ACC112 (cell line): ENCODE measurements at regions not wholly inside any gene's neighbourhood (a gene's known extent, or its start where the extent isn't known, plus 50 kb on each side); places are given as distances from the start of the nearest gene placed in this dataset.

Experiments used
- H2AFZ ChIP-seq: fragments of 200-600 bp; sonication (generic); one replicate; pipeline ENCODE4 v1.6.0; 2017; ENCODE audit warnings: antibody characterized with exemption, low read length; ENCODE audit not compliant: unreplicated experiment
- H3K27ac ChIP-seq: fragments of 200-600 bp; sonication (generic); 2 replicates; pipeline ENCODE4 v1.5.1; 2014; ENCODE audit warnings: low read depth, mild to moderate bottlenecking, antibody characterized with exemption, low read length, moderate library complexity
- H3K27me3 ChIP-seq: fragments of 200-600 bp; sonication (generic); 2 replicates; pipeline ENCODE4 v1.6.1; 2014; ENCODE audit warnings: mild to moderate bottlenecking, antibody characterized with exemption, low read length, moderate library complexity, mixed read lengths; ENCODE audit not compliant: insufficient read depth
- H3K36me3 ChIP-seq: fragments of 200-600 bp; sonication (generic); 2 replicates; pipeline ENCODE4 v1.6.1; 2016; ENCODE audit warnings: mild to moderate bottlenecking, antibody characterized with exemption, low read length, moderate library complexity, mixed read lengths; ENCODE audit not compliant: insufficient read depth
- H3K4me1 ChIP-seq: fragments of 200-600 bp; sonication (generic); one replicate; pipeline ENCODE4 v1.6.1; 2016; ENCODE audit warnings: low read length, mixed read lengths; ENCODE audit not compliant: insufficient read depth, unreplicated experiment, control insufficient read depth
- H3K4me3 ChIP-seq: fragments of 200-600 bp; sonication (generic); 2 replicates; pipeline ENCODE4 v1.5.1; 2014; ENCODE audit warnings: mild to moderate bottlenecking, low read depth, low read length
- H3K79me2 ChIP-seq: fragments of 200-600 bp; sonication (generic); one replicate; pipeline ENCODE4 v1.6.0; 2016; ENCODE audit warnings: low read length; ENCODE audit not compliant: control insufficient read depth, unreplicated experiment, insufficient read depth

DNA sequence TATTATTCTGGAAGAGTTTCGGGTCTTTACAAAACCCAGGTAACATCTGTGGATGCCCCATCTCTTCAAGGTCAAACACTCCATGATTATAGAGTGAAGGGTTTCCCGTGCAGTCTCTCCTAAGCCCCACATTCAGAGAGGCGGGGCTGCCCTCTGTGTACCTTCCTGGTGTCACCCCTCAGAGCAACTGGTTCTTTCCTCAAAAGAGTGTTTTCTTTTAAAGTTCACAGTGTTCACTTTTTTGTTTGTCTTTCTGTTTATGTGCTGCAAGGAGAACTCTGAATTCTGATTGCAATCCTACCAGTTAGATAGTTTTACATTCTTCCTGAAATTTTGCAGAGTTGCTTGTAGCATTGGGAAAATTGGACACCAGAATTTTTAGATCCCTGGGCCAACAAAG is 190.2 kb downstream of the ADAMTS15 start:
- H3K4me3 ChIP-seq: no peak overlapping the region
- no peaks in the 10 kb centered on the region for H3K79me2 ChIP-seq
- H2AFZ ChIP-seq: no peak overlapping the region
- no peaks in the 10 kb centered on the region for H3K27me3 ChIP-seq
- no peaks in the 10 kb centered on the region for H3K36me3 ChIP-seq
- peaks cover 42% of the 10 kb centered on the region for H3K4me1 ChIP-seq
- no peak overlapping the region for H3K27ac ChIP-seq

- H3K79me2 ChIP-seq: no peaks in the 10 kb centered on the region
- no peak overlapping the region for H2AFZ ChIP-seq
Measured at GRCh38 chr11:130639369-130639768, 190.9 kb downstream of the ADAMTS15 start.

DNA sequence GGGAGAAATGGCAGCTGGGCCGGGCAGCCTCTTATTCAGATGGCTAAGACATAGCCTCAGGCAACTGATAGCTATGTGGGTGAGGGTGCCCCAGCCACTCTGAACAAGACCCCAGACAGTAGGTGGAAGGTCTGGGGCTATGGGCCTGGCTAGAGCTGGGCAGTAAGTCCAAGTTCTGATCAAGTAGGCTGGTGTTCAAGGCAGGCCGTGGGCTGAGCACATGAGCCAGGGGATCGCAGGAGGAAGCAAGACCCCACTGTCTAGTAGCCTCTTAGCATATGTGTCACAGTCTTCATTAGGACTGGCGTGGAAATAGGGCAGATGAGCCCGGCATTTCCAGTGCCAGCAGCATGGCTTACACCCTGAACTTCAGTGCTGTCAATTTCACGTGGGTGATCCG is 192.1 kb downstream of the ADAMTS15 start:
- no peak overlapping the region for H2AFZ ChIP-seq
- no peaks in the 10 kb centered on the region for H3K79me2 ChIP-seq
- peaks cover 34% of the 10 kb centered on the region for H3K4me1 ChIP-seq

More at GRCh38 chr11:130639369-130639768, 190.9 kb downstream of the ADAMTS15 start:
- H3K27me3 ChIP-seq: no peaks in the 10 kb centered on the region
- no peaks in the 10 kb centered on the region for H3K36me3 ChIP-seq
- no peak overlapping the region for H3K4me3 ChIP-seq
- no peak overlapping the region for H3K27ac ChIP-seq
- H3K4me1 ChIP-seq: peaks cover 37% of the 10 kb centered on the region

GRCh38 chr11:130641876-130642275 is 193.4 kb downstream of the ADAMTS15 start:
- Histone ChIP-seq H3K27me3 (no peaks in the 10 kb centered on the region), H3K36me3 (no peaks in the 10 kb centered on the region), H3K27ac (no peak overlapping the region), H3K79me2 (no peaks in the 10 kb centered on the region), H3K4me1 (peaks cover 34% of the 10 kb centered on the region), H3K4me3 (no peak overlapping the region), H2AFZ (no peak overlapping the region)

More for the DNA sequence above, 192.1 kb downstream of the ADAMTS15 start:
- H3K27ac ChIP-seq: no peak overlapping the region
- no peak overlapping the region for H3K4me3 ChIP-seq
- H3K27me3 ChIP-seq: no peaks in the 10 kb centered on the region
- H3K36me3 ChIP-seq: no peaks in the 10 kb centered on the region

GRCh38 chr11:130642994-130643393 is 194.5 kb downstream of the ADAMTS15 start:
- Histone ChIP-seq H3K4me1 (peaks cover 33% of the 10 kb centered on the region), H3K27ac (no peak overlapping the region), H3K4me3 (no peak overlapping the region), H3K36me3 (no peaks in the 10 kb centered on the region), H2AFZ (no peak overlapping the region), H3K79me2 (no peaks in the 10 kb centered on the region), H3K27me3 (no peaks in the 10 kb centered on the region)

DNA sequence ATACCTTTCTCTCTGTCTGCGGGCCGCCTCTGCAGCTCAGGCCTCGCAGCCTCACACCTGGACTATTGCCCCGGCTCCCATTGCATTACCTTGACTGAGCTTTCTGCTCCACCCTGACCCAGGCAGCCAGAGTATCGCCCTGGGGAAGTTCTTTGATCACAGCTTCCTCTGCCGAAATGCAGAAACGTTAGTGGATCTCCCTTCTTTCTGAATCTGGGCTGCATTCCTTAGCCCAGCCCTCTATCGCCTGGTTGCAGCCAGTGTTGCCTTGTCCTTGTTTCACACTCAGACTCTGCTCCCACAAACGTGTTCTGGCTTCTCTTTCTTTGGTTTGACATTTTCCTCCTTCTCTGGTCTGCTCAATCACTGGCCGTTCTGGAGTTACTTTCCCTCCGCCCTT is 195.7 kb downstream of the ADAMTS15 start:
- no peak overlapping the region for H3K27ac ChIP-seq
- H2AFZ ChIP-seq: peak overlapping the region; percentile 69
- H3K79me2 ChIP-seq: no peaks in the 10 kb centered on the region
- peaks cover 33% of the 10 kb centered on the region for H3K4me1 ChIP-seq
- H3K4me3 ChIP-seq: no peak overlapping the region
- no peaks in the 10 kb centered on the region for H3K36me3 ChIP-seq
- no peaks in the 10 kb centered on the region for H3K27me3 ChIP-seq

DNA sequence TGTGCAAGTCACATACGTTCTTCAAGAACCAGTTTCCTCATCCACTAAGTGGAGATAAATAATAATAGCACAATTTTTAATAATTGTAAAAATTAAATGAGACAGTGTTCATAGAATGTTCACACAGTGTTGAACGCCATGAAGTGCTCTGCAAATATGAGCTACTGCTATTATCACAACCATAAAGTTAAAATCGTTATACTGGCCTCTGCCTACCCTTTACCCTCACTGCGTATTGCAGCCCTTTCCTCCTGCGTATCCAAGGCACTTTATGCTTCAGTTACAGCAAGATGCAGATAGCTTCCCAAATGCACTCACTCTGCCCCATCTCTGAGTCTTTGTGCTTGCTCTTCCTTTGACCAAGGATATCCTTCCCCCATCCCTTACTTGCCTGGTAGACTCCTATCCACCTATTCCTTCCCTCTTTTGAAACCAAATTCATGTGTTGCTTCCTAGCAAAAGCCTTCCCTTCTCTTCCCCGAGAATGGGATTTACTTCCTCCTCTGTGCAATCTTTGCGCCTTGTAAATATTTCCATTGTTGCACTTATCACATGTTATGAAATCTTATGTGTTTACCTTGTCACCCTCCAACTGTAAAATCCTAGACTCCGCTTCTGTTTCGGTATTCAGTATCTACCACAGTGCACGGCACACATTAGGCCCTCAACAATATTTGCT is 196.9 kb downstream of the ADAMTS15 start:
- Histone ChIP-seq H2AFZ (peak overlapping the region; percentile 69), H3K79me2 (no peaks in the 10 kb centered on the region), H3K27ac (peak overlapping the region; percentile 68), H3K36me3 (no peaks in the 10 kb centered on the region), H3K4me1 (peaks cover 33% of the 10 kb centered on the region), H3K4me3 (no peak overlapping the region), H3K27me3 (no peaks in the 10 kb centered on the region)

- Histone ChIP-seq H3K27ac (peak overlapping the region; percentile 68), H2AFZ (no peak overlapping the region), H3K4me3 (0 out of 2 replicates have a peak overlapping the region, but pooled peaks have one; percentile 5), H3K4me1 (peaks cover 33% of the 10 kb centered on the region), H3K36me3 (no peaks in the 10 kb centered on the region), H3K27me3 (no peaks in the 10 kb centered on the region), H3K79me2 (no peaks in the 10 kb centered on the region)
Measured at GRCh38 chr11:130645843-130646197, 197.4 kb downstream of the ADAMTS15 start.

- H3K4me3 ChIP-seq: no peak overlapping the region
- no peaks in the 10 kb centered on the region for H3K79me2 ChIP-seq
- peaks cover 33% of the 10 kb centered on the region for H3K4me1 ChIP-seq
- H3K27me3 ChIP-seq: no peaks in the 10 kb centered on the region
- H3K36me3 ChIP-seq: no peaks in the 10 kb centered on the region
- H3K27ac ChIP-seq: peak overlapping the region; percentile 68
- H2AFZ ChIP-seq: no peak overlapping the region
Measured at GRCh38 chr11:130646881-130647280, 198.4 kb downstream of the ADAMTS15 start.

DNA sequence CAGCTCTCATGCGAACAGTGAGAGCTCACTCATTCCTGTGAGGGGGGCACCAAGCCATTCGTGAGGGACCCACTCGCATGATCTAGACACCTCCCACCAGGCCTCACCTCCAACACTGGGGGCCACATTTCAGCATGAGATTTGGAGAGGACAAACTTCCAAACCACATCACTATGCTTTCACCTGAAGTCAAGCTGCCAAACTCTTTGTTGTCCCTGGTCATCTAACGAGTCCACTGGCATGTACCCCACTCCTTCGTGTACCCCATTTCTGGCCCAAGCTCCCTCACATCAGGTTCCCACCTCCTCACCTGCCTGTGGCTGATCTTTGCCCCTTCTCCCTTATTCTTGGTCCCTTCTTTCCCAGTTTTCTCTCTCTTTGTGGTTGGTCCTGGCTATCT is 198.9 kb downstream of the ADAMTS15 start:
- Histone ChIP-seq H3K4me1 (peaks cover 33% of the 10 kb centered on the region), H3K27me3 (no peaks in the 10 kb centered on the region), H3K79me2 (no peaks in the 10 kb centered on the region), H2AFZ (no peak overlapping the region), H3K36me3 (no peaks in the 10 kb centered on the region), H3K27ac (peak overlapping the region; percentile 68; the same call in 1 of the 2 replicates), H3K4me3 (no peak overlapping the region)

DNA sequence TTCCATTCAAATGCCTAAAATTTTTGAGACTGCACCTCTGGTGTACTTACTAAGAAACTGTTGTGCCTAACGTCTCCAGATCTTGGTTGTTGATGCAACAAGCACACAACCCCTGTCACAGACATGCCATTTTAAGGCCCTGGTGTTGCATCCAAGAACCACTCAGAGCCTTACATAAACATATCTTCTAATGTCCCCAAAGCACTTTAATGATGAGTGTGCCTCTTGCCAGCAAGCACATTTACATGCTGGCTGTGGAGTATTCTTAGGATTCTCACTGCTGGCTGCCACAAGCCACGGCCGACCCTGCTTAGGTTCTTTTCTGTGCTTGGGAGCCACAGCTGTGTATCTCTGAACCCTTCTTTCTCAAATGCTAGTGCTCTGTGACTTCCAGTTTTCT is 201.4 kb downstream of the ADAMTS15 start:
- Histone ChIP-seq H3K36me3 (no peaks in the 10 kb centered on the region), H3K4me3 (no peak overlapping the region), H2AFZ (no peak overlapping the region), H3K27me3 (no peaks in the 10 kb centered on the region), H3K79me2 (no peaks in the 10 kb centered on the region), H3K27ac (no peak overlapping the region), H3K4me1 (peaks cover 48% of the 10 kb centered on the region)
